ENCODE measurements at regions not wholly inside any gene's neighbourhood (a gene's known extent, or its start where the extent isn't known, plus 50 kb on each side); places are given as distances from the start of the nearest gene placed in this dataset.
A peak's percentile ranks its signal among the peaks of the same experiment; 100 is the strongest.

DNA sequence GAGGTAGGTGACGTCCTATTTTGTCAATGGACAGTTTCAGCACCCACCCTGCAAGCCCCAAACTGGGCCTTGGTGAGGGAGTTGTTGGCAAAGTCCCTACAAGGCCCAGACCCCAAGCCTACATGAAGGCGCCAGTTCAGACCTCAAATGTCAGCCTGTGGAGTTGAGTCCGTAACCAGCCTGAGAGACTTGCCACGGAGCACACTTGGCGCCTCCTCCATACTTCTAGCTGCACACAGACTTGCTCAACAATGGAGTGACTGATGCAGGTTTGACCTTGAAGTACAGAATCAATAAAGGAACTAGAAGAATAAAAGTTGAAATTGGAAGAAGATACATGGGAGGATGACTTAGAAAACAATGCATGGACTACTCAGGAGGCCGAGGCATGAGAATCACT is 134.3 kb downstream of the PROX1 start:
- peaks cover 9% of the 10 kb centered on the region for H3K9me3 Mint-ChIP-seq
- peaks cover 14% of the 10 kb centered on the region for H3K4me1 Mint-ChIP-seq (ENCODE audit: low read depth)
- Histone ChIP-seq H3K27me3 (ENCODE audit: control insufficient read depth in 1 of 2, insufficient read depth in 2 of 2, low read length in 2 of 2) (no peaks in the 10 kb centered on the region), H3K27ac (ENCODE audit: low read depth in 1 of 2, low read length in 2 of 2) (no peak overlapping the region), H3K9me3 (ENCODE audit: control insufficient read depth in 1 of 2, insufficient read depth in 1 of 2, low read length in 2 of 2) (peaks cover 12 to 16% of the 10 kb centered on the region in 2 experiments), H3K4me3 (ENCODE audit: low read length) (no peak overlapping the region), H3K4me1 (ENCODE audit: insufficient read depth, low read length) (no peaks in the 10 kb centered on the region), H3K36me3 (ENCODE audit: insufficient read depth, low read length) (no peaks in the 10 kb centered on the region)
- H3K27me3 Mint-ChIP-seq: peaks cover 4% of the 10 kb centered on the region
- no peak overlapping the region for H3K4me3 Mint-ChIP-seq
- intact Hi-C loops (cut with DNase I, micrococcal nuclease): loop anchor here in 1 of 2 experiments (1.0 to 5.0 kb wide), 3 partner anchors 452 to 1000 kb away; no protein-coding TSS in a partner anchor
- CTCF ChIA-PET: no interaction called here
- H3K27ac Mint-ChIP-seq: no peak overlapping the region
- DNase-seq: no peak
- POLR2A ChIA-PET: no interaction called here
- TF ChIP-seq, protein P1, sequence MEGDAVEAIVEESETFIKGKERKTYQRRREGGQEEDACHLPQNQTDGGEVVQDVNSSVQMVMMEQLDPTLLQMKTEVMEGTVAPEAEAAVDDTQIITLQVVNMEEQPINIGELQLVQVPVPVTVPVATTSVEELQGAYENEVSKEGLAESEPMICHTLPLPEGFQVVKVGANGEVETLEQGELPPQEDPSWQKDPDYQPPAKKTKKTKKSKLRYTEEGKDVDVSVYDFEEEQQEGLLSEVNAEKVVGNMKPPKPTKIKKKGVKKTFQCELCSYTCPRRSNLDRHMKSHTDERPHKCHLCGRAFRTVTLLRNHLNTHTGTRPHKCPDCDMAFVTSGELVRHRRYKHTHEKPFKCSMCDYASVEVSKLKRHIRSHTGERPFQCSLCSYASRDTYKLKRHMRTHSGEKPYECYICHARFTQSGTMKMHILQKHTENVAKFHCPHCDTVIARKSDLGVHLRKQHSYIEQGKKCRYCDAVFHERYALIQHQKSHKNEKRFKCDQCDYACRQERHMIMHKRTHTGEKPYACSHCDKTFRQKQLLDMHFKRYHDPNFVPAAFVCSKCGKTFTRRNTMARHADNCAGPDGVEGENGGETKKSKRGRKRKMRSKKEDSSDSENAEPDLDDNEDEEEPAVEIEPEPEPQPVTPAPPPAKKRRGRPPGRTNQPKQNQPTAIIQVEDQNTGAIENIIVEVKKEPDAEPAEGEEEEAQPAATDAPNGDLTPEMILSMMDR (IDR thresholded peaks at IDR 0.05): no peak
- peaks cover 13% of the 10 kb centered on the region for H3K36me3 Mint-ChIP-seq (ENCODE audit: low read depth)
- no peak for ATAC-seq (ENCODE audit: poor library complexity)

DNA sequence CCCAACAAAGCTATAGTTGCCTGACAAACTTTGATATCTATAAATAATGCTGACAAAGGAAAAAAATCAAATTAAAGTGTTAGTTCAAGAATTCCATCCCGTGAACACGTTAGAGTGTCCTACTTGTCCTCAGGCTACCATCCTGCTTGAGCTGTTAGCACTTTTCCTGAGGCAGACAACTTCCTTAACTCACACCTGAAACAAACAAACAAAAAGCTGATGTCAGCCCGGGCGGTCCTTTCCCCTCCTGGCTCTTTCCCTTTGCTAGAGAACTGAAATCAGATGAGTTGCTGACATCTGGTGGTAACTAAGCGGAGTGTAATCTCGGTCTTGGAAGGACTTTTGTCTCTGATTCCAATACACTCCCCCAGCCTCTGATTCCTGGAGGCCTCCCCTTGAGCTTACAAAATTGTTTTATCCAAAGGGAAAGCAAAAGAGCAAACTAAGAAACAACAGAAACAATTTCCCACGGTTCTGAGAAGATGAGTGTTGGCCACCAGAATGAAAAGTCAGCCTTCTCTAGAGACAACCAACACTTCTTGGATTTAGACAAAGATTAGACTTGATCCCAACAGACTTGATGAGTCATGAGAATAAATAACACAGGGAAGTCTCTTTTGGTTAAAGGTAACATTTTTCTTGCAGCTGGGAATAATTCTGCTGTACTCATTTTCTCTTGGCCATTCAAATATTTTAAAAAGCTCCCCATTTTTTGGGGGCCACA is 135.4 kb downstream of the PROX1 start:
- peaks cover 3% of the 10 kb centered on the region for H3K9me3 Mint-ChIP-seq
- H3K27me3 Mint-ChIP-seq: peaks cover 4% of the 10 kb centered on the region
- H3K27ac Mint-ChIP-seq: no peak overlapping the region
- TF ChIP-seq, protein P1 (IDR thresholded peaks at IDR 0.05): peak; percentile 46
- no peak overlapping the region for H3K27ac ChIP-seq (ENCODE audit: low read depth in 1 of 2, low read length in 2 of 2)
- peaks cover 14% of the 10 kb centered on the region for H3K4me1 Mint-ChIP-seq (ENCODE audit: low read depth)
- CTCF ChIA-PET: interaction anchor here (0.7 to 1.5 kb wide), 4 partner anchors 161 to 885 kb away, joined by 3 to 6 read pairs (median 3); no protein-coding TSS in a partner anchor
- no peaks in the 10 kb centered on the region for H3K36me3 ChIP-seq (ENCODE audit: insufficient read depth, low read length)
- H3K4me1 ChIP-seq (ENCODE audit: insufficient read depth, low read length): no peaks in the 10 kb centered on the region
- H3K9me3 ChIP-seq (ENCODE audit: control insufficient read depth in 1 of 2, insufficient read depth in 1 of 2, low read length in 2 of 2): peaks cover 5 to 6% of the 10 kb centered on the region in 2 experiments
- POLR2A ChIA-PET: interaction anchor here (0.6 kb wide), 1 partner anchor 268 kb away, joined by 3 read pairs; no protein-coding TSS in a partner anchor
- peaks cover 2% of the 10 kb centered on the region for H3K36me3 Mint-ChIP-seq (ENCODE audit: low read depth)
- DNase-seq: peak in 12 of 14 experiments; percentile 1 to 66 (median 13)
- H3K27me3 ChIP-seq (ENCODE audit: control insufficient read depth in 1 of 2, insufficient read depth in 2 of 2, low read length in 2 of 2): no peaks in the 10 kb centered on the region
- peak; percentile 68 for ATAC-seq (ENCODE audit: poor library complexity)
- no peak overlapping the region for H3K4me3 Mint-ChIP-seq
- intact Hi-C loops (cut with DNase I, micrococcal nuclease): loop anchor here (1.0 to 5.0 kb wide), 5 partner anchors 453 to 1001 kb away; no protein-coding TSS in a partner anchor
- H3K4me3 ChIP-seq (ENCODE audit: low read length): no peak overlapping the region

DNA sequence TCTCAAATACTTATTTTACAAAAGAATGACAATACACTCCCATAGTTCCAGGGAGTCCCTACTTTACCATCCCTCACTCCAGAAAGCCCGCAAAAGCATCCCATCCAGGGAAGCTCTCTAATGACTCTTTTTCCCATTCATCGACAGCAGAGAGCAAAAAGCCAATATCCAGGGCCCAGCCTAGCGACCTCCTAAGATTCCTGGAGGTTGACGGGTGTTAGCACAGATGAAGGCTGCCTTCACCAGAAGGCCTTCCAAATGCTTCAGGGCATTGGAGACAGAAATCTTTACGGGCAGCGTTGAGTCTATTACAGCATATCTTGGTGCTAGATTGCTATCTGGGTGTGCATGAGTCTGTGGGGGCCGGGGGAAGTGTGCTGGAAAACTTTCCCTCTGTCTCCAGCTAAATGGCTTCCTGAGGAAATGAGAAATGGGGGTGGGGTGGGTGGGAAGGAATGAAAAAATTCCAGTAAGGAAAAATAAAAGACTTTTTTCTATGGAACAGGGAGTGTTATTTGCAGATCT is 136.6 kb downstream of the PROX1 start:
- POLR2A ChIA-PET: no interaction called here
- DNase-seq (no peak), ATAC-seq (ENCODE audit: poor library complexity) (no peak)
- H3K36me3 ChIP-seq (ENCODE audit: insufficient read depth, low read length): no peaks in the 10 kb centered on the region
- no peaks in the 10 kb centered on the region for H3K9me3 Mint-ChIP-seq
- H3K27ac Mint-ChIP-seq: no peak overlapping the region
- H3K27ac ChIP-seq (ENCODE audit: low read depth in 1 of 2, low read length in 2 of 2): no peak overlapping the region
- no peak overlapping the region for H3K4me3 Mint-ChIP-seq
- H3K4me3 ChIP-seq (ENCODE audit: low read length): no peak overlapping the region
- peaks cover 14% of the 10 kb centered on the region for H3K4me1 Mint-ChIP-seq (ENCODE audit: low read depth)
- TF ChIP-seq, protein P1 (IDR thresholded peaks at IDR 0.05): no peak
- intact Hi-C loops (cut with DNase I, micrococcal nuclease): loop anchor here in 1 of 2 experiments (5.0 kb wide), 1 partner anchor 1002 kb away; no protein-coding TSS in a partner anchor
- H3K27me3 Mint-ChIP-seq: peaks cover 4% of the 10 kb centered on the region
- CTCF ChIA-PET: no interaction called here
- peaks cover 0 to 6% of the 10 kb centered on the region in 2 experiments for H3K9me3 ChIP-seq (ENCODE audit: control insufficient read depth in 1 of 2, insufficient read depth in 1 of 2, low read length in 2 of 2)
- no peaks in the 10 kb centered on the region for H3K27me3 ChIP-seq (ENCODE audit: control insufficient read depth in 1 of 2, insufficient read depth in 2 of 2, low read length in 2 of 2)
- no peaks in the 10 kb centered on the region for H3K4me1 ChIP-seq (ENCODE audit: insufficient read depth, low read length)
- H3K36me3 Mint-ChIP-seq (ENCODE audit: low read depth): no peaks in the 10 kb centered on the region

Data from CD4-positive, alpha-beta T cell (primary cell).